CD14-positive monocyte (primary cell): ENCODE measurements at regions not wholly inside any gene's neighbourhood (a gene's known extent, or its start where the extent isn't known, plus 50 kb on each side); places are given as distances from the start of the nearest gene placed in this dataset.

ENCODE experiments used
- DNase-seq, 3 donors: peaks; one replicate each; pipeline ENCODE4 v3.0.0-alpha.2; 2011 to 2022
- H2AFZ ChIP-seq: 2 replicates; pipeline ENCODE4 v1.6.0; 2012; ENCODE audit warnings: mild to moderate bottlenecking, low read depth, low read length, inconsistent platforms; ENCODE audit not compliant: insufficient read depth, poor library complexity, severe bottlenecking
- H3K27ac ChIP-seq, 2 donors: 1 replicate in 1 of 2; 2 replicates in 1 of 2; pipeline ENCODE4 v1.5.1; 2012 to 2013; ENCODE audit warnings: low read length in 2 of 2, control low read depth in 1 of 2, inconsistent platforms in 1 of 2, low read depth in 1 of 2, mild to moderate bottlenecking in 1 of 2
- H3K27me3 ChIP-seq, 2 donors: one replicate each; pipeline versions ENCODE4 v1.6.0 to v1.6.1; 2011 to 2013; ENCODE audit warnings: low read length in 2 of 2; ENCODE audit not compliant: control insufficient read depth in 2 of 2, insufficient read depth in 2 of 2
- H3K36me3 ChIP-seq, 2 donors: replicated peaks in 1 of 2; 1 replicate in 1 of 2; 2 replicates in 1 of 2; pipeline versions ENCODE4 v1.5.1 to v1.6.1; 2012 to 2013; ENCODE audit warnings: low read length in 2 of 2, control low read depth in 1 of 2, inconsistent platforms in 1 of 2, mild to moderate bottlenecking in 1 of 2; ENCODE audit not compliant: insufficient read depth in 2 of 2, control insufficient read depth in 1 of 2
- H3K4me1 ChIP-seq, 2 donors: 1 replicate in 1 of 2; 2 replicates in 1 of 2; pipeline versions ENCODE4 v1.5.1 to v1.6.1; 2012 to 2013; ENCODE audit warnings: low read length in 2 of 2, control low read depth in 1 of 2, inconsistent platforms in 1 of 2, mild to moderate bottlenecking in 1 of 2, moderate library complexity in 1 of 2; ENCODE audit not compliant: insufficient read depth in 2 of 2, control insufficient read depth in 1 of 2
- H3K4me2 ChIP-seq: replicated peaks from 2 replicates; pipeline ENCODE3; 2012; ENCODE audit warnings: low read length, moderate library complexity, mild to moderate bottlenecking; ENCODE audit not compliant: poor library complexity, severe bottlenecking; ENCODE audit errors: extremely low read depth
- H3K4me3 ChIP-seq, 3 experiments: fragments of 200-600 bp in 1 of 3; sonication (generic) in 1 of 3; replicated peaks in 1 of 3; 1 replicate in 2 of 3; 2 replicates in 1 of 3; pipeline ENCODE4 v1.5.1; 2011 to 2013; ENCODE audit warnings: low read length in 3 of 3, mild to moderate bottlenecking in 3 of 3, control low read depth in 2 of 3, low read depth in 2 of 3, inconsistent platforms in 1 of 3, moderate library complexity in 1 of 3
- H3K79me2 ChIP-seq: 2 replicates; pipeline ENCODE4 v1.6.0; 2012; ENCODE audit warnings: mild to moderate bottlenecking, control low read depth, inconsistent platforms, low read length, moderate library complexity; ENCODE audit not compliant: insufficient read depth
- H3K9ac ChIP-seq: 2 replicates; pipeline ENCODE4 v1.6.0; 2017; ENCODE audit warnings: low read length, mild to moderate bottlenecking; ENCODE audit not compliant: insufficient read depth, poor library complexity, severe bottlenecking
- H3K9me3 ChIP-seq, 2 donors: replicated peaks in 1 of 2; 1 replicate in 1 of 2; 2 replicates in 1 of 2; pipeline versions ENCODE4 v1.5.1 to v1.6.1; 2012 to 2013; ENCODE audit warnings: low read length in 2 of 2, control low read depth in 1 of 2; ENCODE audit not compliant: control insufficient read depth in 1 of 2, insufficient read depth in 1 of 2
- H4K20me1 ChIP-seq: 2 replicates; pipeline ENCODE4 v1.6.0; 2012; ENCODE audit warnings: mild to moderate bottlenecking, low read length, control low read depth, moderate library complexity; ENCODE audit not compliant: insufficient read depth
- H3K27ac Mint-ChIP-seq, 7 donors: one replicate each; pipeline ENCODE4 v1.8.0; 2020; ENCODE audit warnings: mild to moderate bottlenecking in 7 of 7, mixed read lengths in 7 of 7, moderate library complexity in 6 of 7, inconsistent platforms in 2 of 7
- H3K27me3 Mint-ChIP-seq, 3 donors: one replicate each; pipeline ENCODE4 v1.8.0; 2021 to 2022; ENCODE audit warnings: low read depth in 3 of 3, mild to moderate bottlenecking in 3 of 3, mixed read lengths in 3 of 3, moderate library complexity in 3 of 3, inconsistent platforms in 1 of 3
- H3K36me3 Mint-ChIP-seq, 2 donors: one replicate each; pipeline ENCODE4 v1.8.0; 2020; ENCODE audit warnings: mixed read lengths in 2 of 2, inconsistent platforms in 1 of 2, mild to moderate bottlenecking in 1 of 2
- H3K4me1 Mint-ChIP-seq: one replicate; pipeline ENCODE4 v1.8.0; 2020; ENCODE audit warnings: mild to moderate bottlenecking, mixed read lengths
- H3K4me3 Mint-ChIP-seq, 2 donors: one replicate each; pipeline ENCODE4 v1.8.0; 2020; ENCODE audit warnings: mild to moderate bottlenecking in 2 of 2, mixed read lengths in 2 of 2, moderate library complexity in 1 of 2
- H3K9me3 Mint-ChIP-seq, 7 donors: one replicate each; pipeline ENCODE4 v1.8.0; 2020 to 2022; ENCODE audit warnings: mixed read lengths in 7 of 7, mild to moderate bottlenecking in 6 of 7, moderate library complexity in 6 of 7, inconsistent platforms in 2 of 7
- CTCF ChIP-seq: fragments of 200-600 bp; IDR thresholded peaks from one replicate; pipeline ENCODE4 v1.8.0; 2022; ENCODE audit warnings: antibody characterized with exemption, mild to moderate bottlenecking
- WGBS: methylation state at CpG from one replicate; pipeline ENCODE4 v1.1.5; 2013; ENCODE audit warnings: missing lambda C conversion rate; ENCODE audit not compliant: insufficient coverage; 5-methylcytosine and 5-hydroxymethylcytosine counted together
- intact Hi-C, 2 donors: fragments of 100-400 bp; cut with micrococcal nuclease; formaldehyde crosslinking; loops; one replicate each; pipeline versions ENCODE4 v1.15.0 to v1.15.1; 2023

- no peaks in the 10 kb centered on the region for H3K79me2 ChIP-seq
- no peak overlapping the region for H2AFZ ChIP-seq
- H3K27me3 ChIP-seq: no peaks in the 10 kb centered on the region
- DNase-seq: no peak
- H3K27ac ChIP-seq: no peak overlapping the region
- H3K9ac ChIP-seq: no peak overlapping the region
- H3K36me3 ChIP-seq: no peaks in the 10 kb centered on the region
- H4K20me1 ChIP-seq: no peaks in the 10 kb centered on the region
- Mint-ChIP-seq H3K27ac (no peak overlapping the region), H3K36me3 (no peaks in the 10 kb centered on the region), H3K4me1 (no peaks in the 10 kb centered on the region), H3K27me3 (peaks cover 0 to 2% (median 0%) of the 10 kb centered on the region in 3 donors), H3K4me3 (no peak overlapping the region), H3K9me3 (peaks cover 0 to 5% (median 0%) of the 10 kb centered on the region in 7 donors)
- H3K9me3 ChIP-seq: peaks cover 0 to 5% of the 10 kb centered on the region in 2 donors
- no peak overlapping the region for H3K4me3 ChIP-seq
- WGBS: no CpG with 5 or more reads among the region's 2 CpGs
- no peaks in the 10 kb centered on the region for H3K4me1 ChIP-seq
- intact Hi-C loops: no loop called here
- TF ChIP-seq CTCF: no peak
- H3K4me2 ChIP-seq: no peak overlapping the region
Observed at GRCh38 chrX:98194036-98194435, 1310.3 kb downstream of the RPA4 start.

GRCh38 chrX:98203800-98204199, 1320.1 kb downstream of the RPA4 start:
- Histone ChIP-seq H3K36me3 (no peaks in the 10 kb centered on the region), H3K79me2 (no peaks in the 10 kb centered on the region), H3K9me3 (peaks cover 0 to 4% of the 10 kb centered on the region in 2 donors), H3K4me2 (no peak overlapping the region), H3K27me3 (no peaks in the 10 kb centered on the region), H3K4me1 (no peaks in the 10 kb centered on the region), H3K9ac (no peak overlapping the region), H2AFZ (no peak overlapping the region), H4K20me1 (no peaks in the 10 kb centered on the region), H3K27ac (no peak overlapping the region), H3K4me3 (no peak overlapping the region)
- H3K27me3 Mint-ChIP-seq: peaks cover 0 to 2% (median 0%) of the 10 kb centered on the region in 3 donors
- no peak overlapping the region for H3K27ac Mint-ChIP-seq
- TF ChIP-seq CTCF: no peak
- no peak overlapping the region for H3K4me3 Mint-ChIP-seq
- no peak for DNase-seq
- H3K9me3 Mint-ChIP-seq: peaks cover 0 to 9% (median 2%) of the 10 kb centered on the region in 7 donors
- WGBS: no CpG with 5 or more reads among the region's 2 CpGs
- intact Hi-C loops: no loop called here
- no peaks in the 10 kb centered on the region for H3K4me1 Mint-ChIP-seq
- no peaks in the 10 kb centered on the region for H3K36me3 Mint-ChIP-seq
